GM12873 (cell line): ENCODE measurements at regions not wholly inside any gene's neighbourhood (a gene's known extent, or its start where the extent isn't known, plus 50 kb on each side); places are given as distances from the start of the nearest gene placed in this dataset.

Experiments used
- CTCF ChIP-seq: IDR thresholded peaks from 2 replicates; pipeline ENCODE4 v1.5.1; 2012; ENCODE audit warnings: low read depth, mild to moderate bottlenecking, moderate library complexity, low read length, control low read depth; ENCODE audit not compliant: insufficient read depth; ENCODE audit errors: missing control alignments

- TF ChIP-seq CTCF: no peak
Observed at GRCh38 chr1:168987923-168988322, 118.6 kb upstream of the ATP1B1 start.

- no peak for TF ChIP-seq CTCF
Observed at GRCh38 chr1:168989985-168990384, 116.5 kb upstream of the ATP1B1 start.

- no peak for TF ChIP-seq CTCF
Observed at GRCh38 chr1:168991667-168992475, 114.6 kb upstream of the ATP1B1 start.

DNA sequence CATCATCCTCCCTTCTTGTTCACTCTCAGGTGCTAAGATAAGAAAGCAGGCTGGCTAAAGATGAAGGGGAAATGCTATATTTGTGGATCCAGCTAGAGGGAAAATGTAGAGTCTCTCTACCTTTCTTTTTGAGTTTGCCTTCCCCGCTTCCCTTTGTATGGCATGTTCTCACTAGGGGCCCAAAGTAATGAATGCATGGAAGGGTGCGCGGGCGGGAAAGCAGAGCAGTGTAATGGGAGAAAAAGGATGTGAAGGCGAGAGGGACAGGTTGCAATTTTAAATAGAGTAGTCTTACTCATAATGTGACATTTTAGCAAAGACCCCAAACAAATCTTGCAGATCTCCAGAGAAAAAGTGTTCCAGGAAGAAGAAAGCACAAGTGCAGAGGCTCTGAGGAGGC is 105.1 kb upstream of the ATP1B1 start:
- TF ChIP-seq CTCF: no peak

DNA sequence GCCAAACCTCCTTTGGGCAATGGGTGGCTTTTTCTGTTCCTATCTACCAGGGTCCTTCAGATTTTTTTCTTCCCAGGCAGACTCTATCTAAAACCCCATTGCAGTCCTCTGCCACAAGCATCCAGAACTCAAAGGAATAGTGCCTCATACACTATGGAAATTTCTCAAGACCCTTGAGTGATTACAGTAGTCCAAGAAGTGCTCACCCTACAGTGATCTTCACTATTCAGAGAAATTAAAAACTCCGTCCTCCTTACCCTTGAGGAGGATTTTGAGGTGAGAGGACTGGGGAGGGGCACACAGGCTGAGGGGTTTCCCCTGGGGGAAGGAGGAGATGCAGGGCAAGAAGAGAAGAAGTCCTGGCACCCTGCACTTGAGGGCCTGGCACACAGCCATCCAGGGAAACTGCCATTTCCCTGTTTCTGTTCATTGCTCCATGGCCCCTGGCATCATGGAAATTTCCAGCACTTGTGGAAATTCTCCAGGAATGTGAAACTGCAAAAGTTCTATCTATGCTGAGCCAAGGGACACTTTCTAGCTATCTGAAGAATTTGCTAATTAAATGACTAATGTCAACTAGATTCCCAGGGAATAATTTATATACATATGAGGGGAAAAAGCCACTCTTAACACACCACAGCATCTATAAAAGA is 102.5 kb upstream of the ATP1B1 start:
- no peak for TF ChIP-seq CTCF

GRCh38 chr1:169005776-169006175 is 100.7 kb upstream of the ATP1B1 start:
- TF ChIP-seq CTCF: no peak

- TF ChIP-seq CTCF: no peak
Observed at GRCh38 chr1:169009666-169010065, 96.8 kb upstream of the ATP1B1 start.
